Thyroid gland (tissue), 4 donors: ENCODE measurements at regions not wholly inside any gene's neighbourhood (a gene's known extent, or its start where the extent isn't known, plus 50 kb on each side); places are given as distances from the start of the nearest gene placed in this dataset.

Source experiments
- CTCF ChIP-seq, 6 experiments: fragments of 200-600 bp in 3 of 6; fragments of 450-650 bp in 3 of 6; sonication (generic) in 3 of 6; IDR thresholded peaks; one replicate each; pipeline ENCODE4 v1.5.1; 2016 to 2019; ENCODE audit warnings: antibody characterized with exemption in 6 of 6, mild to moderate bottlenecking in 2 of 6, inconsistent platforms in 1 of 6, moderate library complexity in 1 of 6
- POLR2A ChIP-seq, 2 donors: fragments of 450-650 bp; IDR thresholded peaks; one replicate each; pipeline ENCODE4 v1.6.1; 2017; ENCODE audit warnings: antibody characterized with exemption in 2 of 2, mild to moderate bottlenecking in 2 of 2, moderate library complexity in 1 of 2

GRCh38 chr18:34061226-34061625 lies 163.5 kb downstream of the NOL4 start:
- TF ChIP-seq CTCF (IDR thresholded peaks at IDR 0.05): no peak
- TF ChIP-seq POLR2A (IDR thresholded peaks at IDR 0.05): no peak
